ENCODE measurements at regions not wholly inside any gene's neighbourhood (a gene's known extent, or its start where the extent isn't known, plus 50 kb on each side); places are given as distances from the start of the nearest gene placed in this dataset.

GRCh38 chrX:130974323-130974722 is 71.3 kb upstream of the ENOX2 start:
- TF ChIP-seq CTCF (IDR thresholded peaks at IDR 0.05): no peak
- intact Hi-C loops (cut with DNase I): loop anchor here (10.0 kb wide), 1 partner anchor 660 kb away; no protein-coding TSS in a partner anchor
- Histone ChIP-seq H3K4me1 (no peaks in the 10 kb centered on the region), H3K9me3 (no peaks in the 10 kb centered on the region), H3K27ac (no peak overlapping the region), H3K4me3 (no peak overlapping the region), H3K27me3 (no peaks in the 10 kb centered on the region), H3K36me3 (no peaks in the 10 kb centered on the region)
- no peak for DNase-seq (ENCODE audit: low spot score in 2 of 2)

GRCh38 chrX:130975947-130976346 is 72.9 kb upstream of the ENOX2 start:
- Histone ChIP-seq H3K27ac (no peak overlapping the region), H3K27me3 (no peaks in the 10 kb centered on the region), H3K4me3 (no peak overlapping the region), H3K36me3 (no peaks in the 10 kb centered on the region), H3K4me1 (no peaks in the 10 kb centered on the region), H3K9me3 (no peaks in the 10 kb centered on the region)
- TF ChIP-seq CTCF (IDR thresholded peaks at IDR 0.05): peak in 2 of 3 experiments; percentile 26 to 49
- intact Hi-C loops (cut with DNase I): loop anchor here (10.0 kb wide), 1 partner anchor 659 kb away; no protein-coding TSS in a partner anchor
- no peak for DNase-seq (ENCODE audit: low spot score in 2 of 2)

GRCh38 chrX:130981836-130982235 is 76.3 kb upstream of the ARHGAP36 start:
- H3K4me3 ChIP-seq: no peak overlapping the region
- H3K36me3 ChIP-seq: no peaks in the 10 kb centered on the region
- TF ChIP-seq CTCF (IDR thresholded peaks at IDR 0.05): no peak
- no peaks in the 10 kb centered on the region for H3K27me3 ChIP-seq
- no peaks in the 10 kb centered on the region for H3K4me1 ChIP-seq
- no peak overlapping the region for H3K27ac ChIP-seq
- no peaks in the 10 kb centered on the region for H3K9me3 ChIP-seq
- no peak for DNase-seq (ENCODE audit: low spot score in 2 of 2)
- intact Hi-C loops (cut with DNase I): no loop called here

DNA sequence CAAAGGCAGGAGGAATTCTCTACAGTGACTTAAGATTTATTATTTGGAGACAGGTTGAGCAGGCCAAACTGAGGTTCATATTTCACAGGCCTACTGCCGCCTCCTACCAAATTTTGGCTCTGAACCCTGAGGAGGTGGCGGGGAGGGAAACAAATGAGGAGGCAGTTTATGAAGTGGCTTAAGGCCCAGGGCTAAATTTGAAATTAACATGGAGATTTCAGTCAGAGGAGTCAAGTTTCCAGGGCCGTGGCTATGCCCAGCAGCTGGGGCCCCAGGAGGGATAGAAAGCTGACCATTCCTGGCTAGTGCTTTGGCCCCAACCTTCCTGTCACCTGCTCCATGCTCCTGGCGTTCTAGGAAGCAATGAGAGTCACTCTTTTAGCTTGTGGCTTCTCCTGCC is 73.4 kb upstream of the ARHGAP36 start:
- no peak for TF ChIP-seq CTCF (IDR thresholded peaks at IDR 0.05)
- H3K36me3 ChIP-seq: no peaks in the 10 kb centered on the region
- no peak overlapping the region for H3K4me3 ChIP-seq
- intact Hi-C loops (cut with DNase I): no loop called here
- H3K4me1 ChIP-seq: no peaks in the 10 kb centered on the region
- no peaks in the 10 kb centered on the region for H3K9me3 ChIP-seq
- no peak for DNase-seq (ENCODE audit: low spot score in 2 of 2)
- no peak overlapping the region for H3K27ac ChIP-seq
- H3K27me3 ChIP-seq: no peaks in the 10 kb centered on the region

GRCh38 chrX:130987241-130987640 is 70.9 kb upstream of the ARHGAP36 start:
- H3K27me3 ChIP-seq: no peaks in the 10 kb centered on the region

More at GRCh38 chrX:130987241-130987640, 70.9 kb upstream of the ARHGAP36 start:
- no peak for DNase-seq (ENCODE audit: low spot score in 2 of 2)
- H3K4me1 ChIP-seq: no peaks in the 10 kb centered on the region
- H3K4me3 ChIP-seq: no peak overlapping the region
- no peak overlapping the region for H3K27ac ChIP-seq
- no peaks in the 10 kb centered on the region for H3K9me3 ChIP-seq
- intact Hi-C loops (cut with DNase I): no loop called here
- H3K36me3 ChIP-seq: no peaks in the 10 kb centered on the region
- no peak for TF ChIP-seq CTCF (IDR thresholded peaks at IDR 0.05)
